ENCODE measurements at regions not wholly inside any gene's neighbourhood (a gene's known extent, or its start where the extent isn't known, plus 50 kb on each side); places are given as distances from the start of the nearest gene placed in this dataset.

- TF ChIP-seq CTCF (IDR thresholded peaks at IDR 0.05; ENCODE audit: borderline replicate concordance, extremely low read depth, low read length, poor library complexity, severe bottlenecking) (no peak), EZH2 (IDR thresholded peaks at IDR 0.05; ENCODE audit: borderline replicate concordance, low read depth, low read length, severe bottlenecking) (no peak)
Observed at GRCh38 chr15:93500155-93500554, 411.1 kb upstream of the RGMA start.
